ENCODE measurements at regions not wholly inside any gene's neighbourhood (a gene's known extent, or its start where the extent isn't known, plus 50 kb on each side); places are given as distances from the start of the nearest gene placed in this dataset.

GRCh38 chr18:64199581-64199980 is 50.7 kb upstream of the LINC00305 start:
- TF ChIP-seq CTCF (conservative IDR thresholded peaks at IDR 0.05; ENCODE audit: low read length) (no peak), EZH2phosphoT487 (IDR thresholded peaks at IDR 0.05; ENCODE audit: borderline replicate concordance, low read depth, low read length) (no peak)
